ENCODE measurements at regions not wholly inside any gene's neighbourhood (a gene's known extent, or its start where the extent isn't known, plus 50 kb on each side); places are given as distances from the start of the nearest gene placed in this dataset.

DNA sequence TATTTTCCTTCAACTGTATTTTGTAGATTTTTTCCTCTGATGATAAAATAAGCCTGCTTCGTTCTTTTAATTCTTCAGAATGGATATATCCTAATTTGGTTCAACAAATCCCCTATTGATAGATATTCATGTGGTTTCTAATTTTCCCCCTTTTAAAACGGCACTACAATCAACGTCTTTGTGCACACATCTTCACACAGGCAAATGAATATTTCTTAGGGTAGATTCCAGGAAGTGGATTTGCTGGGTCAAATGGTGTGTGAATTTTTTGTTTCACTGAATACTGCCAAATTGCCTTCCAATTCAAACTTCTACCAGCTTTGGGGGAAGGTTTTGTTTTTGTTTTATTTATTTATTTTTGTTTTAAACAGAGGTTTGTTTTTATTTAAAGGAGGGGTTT lies 287.2 kb downstream of the FOXO1 start:
- TF ChIP-seq, protein P1, sequence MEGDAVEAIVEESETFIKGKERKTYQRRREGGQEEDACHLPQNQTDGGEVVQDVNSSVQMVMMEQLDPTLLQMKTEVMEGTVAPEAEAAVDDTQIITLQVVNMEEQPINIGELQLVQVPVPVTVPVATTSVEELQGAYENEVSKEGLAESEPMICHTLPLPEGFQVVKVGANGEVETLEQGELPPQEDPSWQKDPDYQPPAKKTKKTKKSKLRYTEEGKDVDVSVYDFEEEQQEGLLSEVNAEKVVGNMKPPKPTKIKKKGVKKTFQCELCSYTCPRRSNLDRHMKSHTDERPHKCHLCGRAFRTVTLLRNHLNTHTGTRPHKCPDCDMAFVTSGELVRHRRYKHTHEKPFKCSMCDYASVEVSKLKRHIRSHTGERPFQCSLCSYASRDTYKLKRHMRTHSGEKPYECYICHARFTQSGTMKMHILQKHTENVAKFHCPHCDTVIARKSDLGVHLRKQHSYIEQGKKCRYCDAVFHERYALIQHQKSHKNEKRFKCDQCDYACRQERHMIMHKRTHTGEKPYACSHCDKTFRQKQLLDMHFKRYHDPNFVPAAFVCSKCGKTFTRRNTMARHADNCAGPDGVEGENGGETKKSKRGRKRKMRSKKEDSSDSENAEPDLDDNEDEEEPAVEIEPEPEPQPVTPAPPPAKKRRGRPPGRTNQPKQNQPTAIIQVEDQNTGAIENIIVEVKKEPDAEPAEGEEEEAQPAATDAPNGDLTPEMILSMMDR (IDR thresholded peaks at IDR 0.05) = no peak
- TF ChIP-seq POLR2A (IDR thresholded peaks at IDR 0.05) = no peak
